ENCODE measurements at regions not wholly inside any gene's neighbourhood (a gene's known extent, or its start where the extent isn't known, plus 50 kb on each side); places are given as distances from the start of the nearest gene placed in this dataset.
A peak's percentile ranks its signal among the peaks of the same experiment; 100 is the strongest.
"Not testable (repeated sequence)": the region's sequence is repeated elsewhere in the genome, so short reads cannot be mapped to it uniquely, and the experiment has no call there.

- H3K4me2 ChIP-seq (ENCODE audit: low read depth, low read length); H2BK20ac ChIP-seq (ENCODE audit: low read depth, low read length); H3K23ac ChIP-seq (ENCODE audit: low read depth, low read length); H3K4me3 ChIP-seq (ENCODE audit: insufficient read depth, low read depth, low read length); H3K4me1 ChIP-seq (ENCODE audit: control insufficient read depth, insufficient read depth, low read length); H2BK120ac ChIP-seq (ENCODE audit: low read depth, low read length); H3K27ac ChIP-seq (ENCODE audit: insufficient read depth, low read length); H3K36me3 ChIP-seq (ENCODE audit: control insufficient read depth, insufficient read depth, low read length); H3K79me1 ChIP-seq (ENCODE audit: low read depth in 1 of 2, low read length in 2 of 2); H3K56ac ChIP-seq (ENCODE audit: extremely low read depth, insufficient read depth, low read length); H2BK15ac ChIP-seq (ENCODE audit: low read depth, low read length); H3K14ac ChIP-seq (replicated peaks; ENCODE audit: low read depth, low read length); H2AFZ ChIP-seq (replicated peaks; ENCODE audit: low read length, poor library complexity); DNase-seq; H2AK9ac ChIP-seq (replicated peaks; ENCODE audit: low read depth, low read length, poor library complexity); CTCF ChIA-PET; H4K20me1 ChIP-seq (ENCODE audit: insufficient read depth, low read length); H3K4ac ChIP-seq (ENCODE audit: low read depth, low read length); H4K91ac ChIP-seq (ENCODE audit: insufficient read depth, low read depth, low read length); H3K9me3 ChIP-seq (ENCODE audit: control insufficient read depth, insufficient read depth, low read length); H4K8ac ChIP-seq (ENCODE audit: low read depth in 2 of 2, low read length in 2 of 2); POLR2A ChIA-PET (ENCODE audit: unreplicated experiment); BruUV-seq (replicated peaks); H2BK5ac ChIP-seq (ENCODE audit: low read depth, low read length, poor library complexity, severe bottlenecking); H3K9ac ChIP-seq (ENCODE audit: low read depth, low read length); H4K5ac ChIP-seq (ENCODE audit: low read depth, low read length); dilution Hi-C loops (cut with HindIII; ENCODE audit: low sequenced_read_pairs, unreplicated experiment); H2AK5ac ChIP-seq (ENCODE audit: low read depth, low read length); H3K18ac ChIP-seq (ENCODE audit: low read depth, low read length); H3K9me1 ChIP-seq (ENCODE audit: insufficient read depth, low read length): not testable (repeated sequence)
- intact Hi-C loops (cut with micrococcal nuclease): loop anchor here (10.0 kb wide), 1 partner anchor 928 kb away; a partner anchor contains a TSS
- TF ChIP-seq CEBPB (IDR thresholded peaks at IDR 0.05; ENCODE audit: low read depth, low read length): 0 out of 2 replicates have a peak, but pooled peaks have one; percentile 29
- TF ChIP-seq CTCF (conservative IDR thresholded peaks at IDR 0.05; ENCODE audit: low read depth, low read length): 0 out of 2 replicates have a peak, but pooled peaks have one; percentile 13
- in situ Hi-C loops (cut with MboI; ENCODE audit: low sequenced_read_pairs): loop anchor here (10.0 kb wide), 1 partner anchor 298 kb away; no protein-coding TSS in a partner anchor
- no CpG with 5 or more reads among the region's 11 CpGs for WGBS, 2 experiments (ENCODE audit: extremely low coverage in 2 of 2, insufficient read length in 1 of 2)
- H3K27me3 ChIP-seq (ENCODE audit: control insufficient read depth, insufficient read depth, low read length): peaks cover 38% of the 10 kb centered on the region
- peak; percentile 59 for ATAC-seq (ENCODE audit: low read depth)
Measured at GRCh38 chr1:157196670-157197456, 58.7 kb upstream of the ETV3 start.
